WI38 (cell line): ENCODE measurements at regions not wholly inside any gene's neighbourhood (a gene's known extent, or its start where the extent isn't known, plus 50 kb on each side); places are given as distances from the start of the nearest gene placed in this dataset.

Experiments
- H3K4me3 ChIP-seq: 2 replicates; pipeline ENCODE4 v1.5.1; 2011; ENCODE audit warnings: low read depth, mild to moderate bottlenecking, control low read depth, low read length
- CTCF ChIP-seq: IDR thresholded peaks from 2 replicates; pipeline ENCODE4 v1.5.1; 2012; ENCODE audit warnings: low read depth, mild to moderate bottlenecking, control low read depth, low read length

GRCh38 chr2:207468488-207468887 is 61.3 kb upstream of the CREB1 start:
- TF ChIP-seq CTCF = no peak

GRCh38 chr2:207469451-207469850 is 60.3 kb upstream of the CREB1 start:
- no peak for TF ChIP-seq CTCF
- no peak overlapping the region for H3K4me3 ChIP-seq

More at GRCh38 chr2:207468488-207468887, 61.3 kb upstream of the CREB1 start:
- H3K4me3 ChIP-seq = no peak overlapping the region

- no peak for TF ChIP-seq CTCF
- no peak overlapping the region for H3K4me3 ChIP-seq
These were observed 59.6 kb upstream of the CREB1 start for GRCh38 chr2:207469943-207470729.

GRCh38 chr2:207471261-207471660 is 58.5 kb upstream of the CREB1 start:
- H3K4me3 ChIP-seq = no peak overlapping the region
- no peak for TF ChIP-seq CTCF

- TF ChIP-seq CTCF = no peak
- no peak overlapping the region for H3K4me3 ChIP-seq
These were observed 57.3 kb upstream of the CREB1 start for GRCh38 chr2:207472343-207473048.

- TF ChIP-seq CTCF = peak; percentile 72
- H3K4me3 ChIP-seq = no peak overlapping the region
These were observed 56.5 kb upstream of the CREB1 start for GRCh38 chr2:207473049-207473930.
